Keratinocyte (primary cell): ENCODE measurements at regions not wholly inside any gene's neighbourhood (a gene's known extent, or its start where the extent isn't known, plus 50 kb on each side); places are given as distances from the start of the nearest gene placed in this dataset.

ENCODE experiments used
- CTCF ChIP-seq, 3 experiments: IDR thresholded peaks in 1 of 3; conservative IDR thresholded peaks in 1 of 3; optimal IDR thresholded peaks in 1 of 3; 2 replicates in 2 of 3; 3 replicates in 1 of 3; pipeline versions ENCODE3 to v1.5.1; 2011; ENCODE audit warnings: low read length in 3 of 3, mild to moderate bottlenecking in 3 of 3, moderate library complexity in 2 of 3, control low read depth in 1 of 3, inconsistent platforms in 1 of 3; ENCODE audit not compliant: insufficient read depth in 2 of 3; ENCODE audit errors: extremely low read depth in 1 of 3
- EZH2 ChIP-seq: IDR thresholded peaks from one replicate; pipeline ENCODE4 v1.6.1; 2012; ENCODE audit warnings: inconsistent platforms, mild to moderate bottlenecking, low read length, moderate library complexity

DNA sequence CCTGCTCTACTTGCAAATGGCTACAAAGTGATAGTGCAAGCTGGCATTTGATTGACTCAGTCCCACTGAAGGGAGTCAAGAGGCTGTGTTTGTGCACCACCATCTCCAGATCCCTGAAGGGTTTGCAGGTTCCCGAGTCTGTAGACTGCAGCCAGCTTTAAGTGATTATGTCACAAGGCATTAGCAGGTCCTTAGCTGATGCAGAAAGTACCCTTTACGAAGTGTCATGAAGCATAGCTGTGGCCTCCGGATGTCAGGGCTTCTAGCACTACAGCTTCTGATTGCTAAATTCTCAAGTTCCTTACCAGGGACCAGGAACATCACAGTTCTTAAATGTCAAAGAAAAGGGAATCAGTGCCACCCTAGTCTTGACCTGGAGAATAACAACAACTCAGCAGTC is 311.3 kb upstream of the TRPC7 start:
- TF ChIP-seq EZH2, result no peak
- TF ChIP-seq CTCF (optimal IDR thresholded peaks at IDR 0.05 in 1 of 3, IDR thresholded peaks at IDR 0.05 in 1 of 3, conservative IDR thresholded peaks at IDR 0.05 in 1 of 3; ENCODE audit: extremely low read depth in 1 of 3, insufficient read depth in 2 of 3, low read length in 3 of 3), result no peak
